ENCODE measurements at regions not wholly inside any gene's neighbourhood (a gene's known extent, or its start where the extent isn't known, plus 50 kb on each side); places are given as distances from the start of the nearest gene placed in this dataset.
A peak's percentile ranks its signal among the peaks of the same experiment; 100 is the strongest.

DNA sequence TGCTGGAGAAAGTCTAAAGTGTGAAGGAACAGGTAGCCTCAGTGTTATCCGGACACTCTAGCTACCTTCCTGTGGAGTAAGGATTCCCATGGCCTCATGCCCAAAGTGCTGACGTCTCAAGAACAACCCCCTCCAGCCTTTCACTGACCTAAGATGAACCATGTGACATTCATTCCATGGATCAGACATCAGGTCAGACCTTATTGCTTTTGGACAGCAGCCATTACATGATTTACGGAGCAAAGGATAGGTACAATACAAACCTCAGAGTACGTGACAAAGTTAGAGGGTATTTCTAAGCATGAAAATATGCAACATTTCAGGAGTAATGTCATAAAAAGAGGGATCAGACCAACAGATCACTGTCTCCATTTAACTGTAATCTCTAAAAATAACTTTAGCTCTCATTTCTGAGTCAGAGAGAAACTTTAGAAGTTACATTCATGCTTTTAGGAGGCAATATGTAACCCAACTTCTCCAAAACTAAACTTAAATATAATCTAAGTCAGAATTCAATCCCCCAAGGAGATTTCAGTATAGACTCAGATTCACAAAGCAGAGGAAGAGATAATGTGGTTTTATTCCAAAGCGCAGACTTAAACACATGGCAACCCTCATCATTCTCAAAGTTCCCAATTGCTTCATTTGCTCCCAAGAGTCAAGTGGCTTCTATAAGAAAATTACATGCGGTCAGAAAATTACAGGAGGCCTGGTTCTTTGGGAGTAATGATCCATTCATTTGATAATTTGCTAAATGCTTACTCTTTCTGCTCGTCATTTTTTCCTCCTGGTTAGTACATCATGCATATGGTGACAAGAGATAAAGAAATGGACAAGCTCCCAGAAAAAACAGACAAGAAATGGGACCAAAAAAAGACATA lies 280.4 kb downstream of the SETD4 start (continued):
- TF ChIP-seq, protein P1, sequence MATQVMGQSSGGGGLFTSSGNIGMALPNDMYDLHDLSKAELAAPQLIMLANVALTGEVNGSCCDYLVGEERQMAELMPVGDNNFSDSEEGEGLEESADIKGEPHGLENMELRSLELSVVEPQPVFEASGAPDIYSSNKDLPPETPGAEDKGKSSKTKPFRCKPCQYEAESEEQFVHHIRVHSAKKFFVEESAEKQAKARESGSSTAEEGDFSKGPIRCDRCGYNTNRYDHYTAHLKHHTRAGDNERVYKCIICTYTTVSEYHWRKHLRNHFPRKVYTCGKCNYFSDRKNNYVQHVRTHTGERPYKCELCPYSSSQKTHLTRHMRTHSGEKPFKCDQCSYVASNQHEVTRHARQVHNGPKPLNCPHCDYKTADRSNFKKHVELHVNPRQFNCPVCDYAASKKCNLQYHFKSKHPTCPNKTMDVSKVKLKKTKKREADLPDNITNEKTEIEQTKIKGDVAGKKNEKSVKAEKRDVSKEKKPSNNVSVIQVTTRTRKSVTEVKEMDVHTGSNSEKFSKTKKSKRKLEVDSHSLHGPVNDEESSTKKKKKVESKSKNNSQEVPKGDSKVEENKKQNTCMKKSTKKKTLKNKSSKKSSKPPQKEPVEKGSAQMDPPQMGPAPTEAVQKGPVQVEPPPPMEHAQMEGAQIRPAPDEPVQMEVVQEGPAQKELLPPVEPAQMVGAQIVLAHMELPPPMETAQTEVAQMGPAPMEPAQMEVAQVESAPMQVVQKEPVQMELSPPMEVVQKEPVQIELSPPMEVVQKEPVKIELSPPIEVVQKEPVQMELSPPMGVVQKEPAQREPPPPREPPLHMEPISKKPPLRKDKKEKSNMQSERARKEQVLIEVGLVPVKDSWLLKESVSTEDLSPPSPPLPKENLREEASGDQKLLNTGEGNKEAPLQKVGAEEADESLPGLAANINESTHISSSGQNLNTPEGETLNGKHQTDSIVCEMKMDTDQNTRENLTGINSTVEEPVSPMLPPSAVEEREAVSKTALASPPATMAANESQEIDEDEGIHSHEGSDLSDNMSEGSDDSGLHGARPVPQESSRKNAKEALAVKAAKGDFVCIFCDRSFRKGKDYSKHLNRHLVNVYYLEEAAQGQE (IDR thresholded peaks at IDR 0.05; ENCODE audit: low read depth, low read length) = 0 out of 2 replicates have a peak, but pooled peaks have one; percentile 19
- TF ChIP-seq RFX5 (IDR thresholded peaks at IDR 0.05; ENCODE audit: low read length) = no peak
- TF ChIP-seq TCF12 (IDR thresholded peaks at IDR 0.05) = peak; percentile 75
- TF ChIP-seq FOXJ3 (CRISPR knock-in tag; IDR thresholded peaks at IDR 0.05) = no peak
- TF ChIP-seq CHD2 (IDR thresholded peaks at IDR 0.05; ENCODE audit: low read length, partially characterized antibody) = no peak
- TF ChIP-seq EZH2phosphoT487 (IDR thresholded peaks at IDR 0.05; ENCODE audit: borderline replicate concordance, low read depth) = no peak
- peak; percentile 62; the same call in 1 of the 2 replicates for TF ChIP-seq USF1 (IDR thresholded peaks at IDR 0.05; ENCODE audit: borderline replicate concordance, low read depth)
- 0 out of 2 replicates have a peak, but pooled peaks have one; percentile 23 for TF ChIP-seq TEAD4 (IDR thresholded peaks at IDR 0.05; ENCODE audit: borderline replicate concordance, insufficient read depth)

DNA sequence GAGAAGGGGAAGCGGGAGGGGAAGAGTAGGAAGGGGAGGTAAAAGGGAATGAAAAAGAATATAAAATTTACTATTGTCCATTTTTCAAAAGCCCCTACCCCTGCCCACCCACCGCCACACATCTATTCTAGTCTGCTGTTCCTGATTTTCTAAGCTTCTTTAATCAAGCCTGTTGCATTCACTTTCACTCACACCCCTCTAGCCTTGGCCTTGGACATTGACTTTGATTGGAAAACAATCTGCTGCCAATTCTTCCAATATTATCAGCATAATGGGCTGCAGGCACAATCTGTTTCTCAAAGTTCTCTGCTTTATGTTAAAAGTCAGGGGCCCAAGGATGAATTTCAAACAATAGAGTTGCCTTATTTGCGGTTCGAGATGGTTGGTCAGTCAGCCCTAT lies 281.2 kb downstream of the SETD4 start:
- H3K9ac ChIP-seq = peak overlapping the region; percentile 49; the same call in 1 of the 2 replicates
- peaks cover 15% of the 10 kb centered on the region for H3F3A ChIP-seq (replicated peaks; ENCODE audit: insufficient read depth)
- peak overlapping the region; percentile 45; the same call in 1 of the 2 replicates for H2AFZ ChIP-seq (ENCODE audit: low read depth)
- H3K4me1 ChIP-seq (ENCODE audit: control insufficient read depth in 1 of 2, insufficient read depth in 2 of 2, low read depth in 1 of 2, low read length in 1 of 2) = peaks cover 0 to 5% of the 10 kb centered on the region in 2 experiments
- ChIA-PET POLR2A (no interaction called here), CTCF (no interaction called here)
- WGBS (ENCODE audit: low lambda C conversion rate) = 15% methylated on average over 4 of the region's 4 CpGs
- H3K9me3 ChIP-seq = no peaks in the 10 kb centered on the region
- no peaks in the 10 kb centered on the region for H3K36me3 ChIP-seq (replicated peaks in 1 of 2; ENCODE audit: control insufficient read depth in 1 of 2, insufficient read depth in 2 of 2, low read length in 1 of 2)
- H3K4me2 ChIP-seq = peak overlapping the region; percentile 38
- TF ChIP-seq JUND (IDR thresholded peaks at IDR 0.05) (no peak), ZBTB33 (IDR thresholded peaks at IDR 0.05; ENCODE audit: borderline replicate concordance, low read depth) (no peak)
- no peaks in the 10 kb centered on the region for H3K79me2 ChIP-seq (ENCODE audit: insufficient read depth)
- H3K27ac ChIP-seq (ENCODE audit: low read depth in 2 of 2, low read length in 1 of 2) = peak overlapping the region in 1 of 2 experiments; percentile 86; a peak in 2 of 4 replicates
- H3K9me2 ChIP-seq = no peaks in the 10 kb centered on the region
- H4K20me1 ChIP-seq (ENCODE audit: insufficient read depth) = no peaks in the 10 kb centered on the region
- H3K27me3 ChIP-seq (ENCODE audit: insufficient read depth) = no peaks in the 10 kb centered on the region
- no peak overlapping the region for H3K4me3 ChIP-seq (ENCODE audit: low read depth in 2 of 2, low read length in 1 of 2)
- no peak for DNase-seq

Measured in SK-N-SH (cell line).